Lower lobe of right lung (tissue), 2 donors: ENCODE measurements at regions not wholly inside any gene's neighbourhood (a gene's known extent, or its start where the extent isn't known, plus 50 kb on each side); places are given as distances from the start of the nearest gene placed in this dataset.
"Not testable (repeated sequence)": the region's sequence is repeated elsewhere in the genome, so short reads cannot be mapped to it uniquely, and the experiment has no call there.

Experiments
- ATAC-seq, 2 donors: fragments of 200-7000 bp; cut with Tn5 transposase; one replicate each; pipeline ENCODE4 v1.9.1; 2020 to 2022; ENCODE audit warnings: mild to moderate bottlenecking in 2 of 2, moderate library complexity in 2 of 2
- DNase-seq: peaks from one replicate; pipeline ENCODE4 v3.0.0-alpha.2; 2020
- H3K27ac ChIP-seq: fragments of 200-600 bp; one replicate; pipeline ENCODE4 v1.8.0; 2022
- H3K27me3 ChIP-seq: fragments of 200-600 bp; one replicate; pipeline ENCODE4 v1.8.0; 2022; ENCODE audit warnings: low read depth
- H3K36me3 ChIP-seq: fragments of 200-600 bp; one replicate; pipeline ENCODE4 v1.8.0; 2022; ENCODE audit warnings: mild to moderate bottlenecking
- H3K4me1 ChIP-seq: fragments of 200-600 bp; one replicate; pipeline ENCODE4 v1.8.0; 2022
- H3K4me3 ChIP-seq: fragments of 200-600 bp; one replicate; pipeline ENCODE4 v1.8.0; 2022; ENCODE audit warnings: mild to moderate bottlenecking
- H3K9me3 ChIP-seq: fragments of 200-600 bp; one replicate; pipeline ENCODE4 v1.8.0; 2022
- intact Hi-C: fragments of 100-400 bp; cut with DNase I; formaldehyde crosslinking; loops from one replicate; pipeline ENCODE4 v1.11.0; 2022
- TF ChIP-seq, protein P1 (sequence below): fragments of 200-600 bp; IDR thresholded peaks from one replicate; pipeline ENCODE4 v1.8.0; 2022; ENCODE audit warnings: antibody characterized with exemption, mild to moderate bottlenecking
- donor health status: DM: no; HTN: yes; CAD: no; lungs with severe emphysema.

DNA sequence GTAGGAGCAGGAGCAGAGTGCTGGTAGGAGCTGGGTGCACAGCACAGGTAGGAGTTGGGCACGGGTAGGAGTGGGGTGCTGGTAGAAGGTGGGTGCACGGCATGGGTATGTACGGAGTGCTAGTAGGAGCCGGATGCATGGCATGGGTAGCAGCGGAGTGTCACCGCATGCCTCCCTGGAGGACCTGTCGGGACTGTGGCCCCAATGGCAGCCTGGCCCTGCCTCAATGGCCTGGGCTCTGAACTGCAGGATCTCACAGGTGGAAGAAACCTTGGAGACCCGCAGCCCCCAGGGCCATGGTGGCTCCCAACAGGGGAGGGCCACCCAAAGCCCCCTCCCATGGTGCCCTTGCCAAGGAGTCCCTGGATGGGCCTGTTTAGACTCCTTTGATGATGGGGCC is 1146.0 kb downstream of the UQCRFS1 start:
- no peaks in the 10 kb centered on the region for H3K9me3 ChIP-seq
- no peak overlapping the region for H3K27ac ChIP-seq
- no peaks in the 10 kb centered on the region for H3K27me3 ChIP-seq
- H3K36me3 ChIP-seq, result no peaks in the 10 kb centered on the region
- TF ChIP-seq, protein P1, sequence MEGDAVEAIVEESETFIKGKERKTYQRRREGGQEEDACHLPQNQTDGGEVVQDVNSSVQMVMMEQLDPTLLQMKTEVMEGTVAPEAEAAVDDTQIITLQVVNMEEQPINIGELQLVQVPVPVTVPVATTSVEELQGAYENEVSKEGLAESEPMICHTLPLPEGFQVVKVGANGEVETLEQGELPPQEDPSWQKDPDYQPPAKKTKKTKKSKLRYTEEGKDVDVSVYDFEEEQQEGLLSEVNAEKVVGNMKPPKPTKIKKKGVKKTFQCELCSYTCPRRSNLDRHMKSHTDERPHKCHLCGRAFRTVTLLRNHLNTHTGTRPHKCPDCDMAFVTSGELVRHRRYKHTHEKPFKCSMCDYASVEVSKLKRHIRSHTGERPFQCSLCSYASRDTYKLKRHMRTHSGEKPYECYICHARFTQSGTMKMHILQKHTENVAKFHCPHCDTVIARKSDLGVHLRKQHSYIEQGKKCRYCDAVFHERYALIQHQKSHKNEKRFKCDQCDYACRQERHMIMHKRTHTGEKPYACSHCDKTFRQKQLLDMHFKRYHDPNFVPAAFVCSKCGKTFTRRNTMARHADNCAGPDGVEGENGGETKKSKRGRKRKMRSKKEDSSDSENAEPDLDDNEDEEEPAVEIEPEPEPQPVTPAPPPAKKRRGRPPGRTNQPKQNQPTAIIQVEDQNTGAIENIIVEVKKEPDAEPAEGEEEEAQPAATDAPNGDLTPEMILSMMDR, result no peak
- no peaks in the 10 kb centered on the region for H3K4me1 ChIP-seq
- ATAC-seq, result peak in 1 of 2 donors; percentile 43
- no peak overlapping the region for H3K4me3 ChIP-seq
- intact Hi-C loops, result no loop called here
- no peak for DNase-seq

DNA sequence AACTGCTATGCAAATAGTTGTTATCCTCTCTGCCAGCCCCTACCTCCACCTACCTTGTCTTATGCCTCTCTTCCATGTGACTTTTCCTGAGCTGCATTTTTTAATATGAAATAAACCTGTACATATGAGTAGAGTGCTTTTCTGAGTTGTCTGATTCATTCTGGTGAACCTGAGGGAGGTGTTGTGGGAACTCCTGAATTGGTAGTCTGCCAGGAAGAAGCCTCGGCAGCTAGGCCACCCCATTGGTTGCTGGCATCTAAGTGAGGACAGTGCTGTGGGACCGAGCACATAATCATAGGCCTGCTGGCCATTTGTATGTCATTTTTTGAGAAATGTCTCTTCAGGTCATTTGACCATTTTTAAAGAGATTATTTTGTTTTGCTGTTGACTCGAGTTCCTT is 1146.8 kb downstream of the UQCRFS1 start:
- Histone ChIP-seq H3K27ac (no peak overlapping the region), H3K4me1 (no peaks in the 10 kb centered on the region), H3K27me3 (no peaks in the 10 kb centered on the region), H3K4me3 (no peak overlapping the region), H3K9me3 (no peaks in the 10 kb centered on the region), H3K36me3 (no peaks in the 10 kb centered on the region)
- intact Hi-C loops, result no loop called here
- TF ChIP-seq, protein P1, result no peak
- ATAC-seq (no peak), DNase-seq (no peak)

DNA sequence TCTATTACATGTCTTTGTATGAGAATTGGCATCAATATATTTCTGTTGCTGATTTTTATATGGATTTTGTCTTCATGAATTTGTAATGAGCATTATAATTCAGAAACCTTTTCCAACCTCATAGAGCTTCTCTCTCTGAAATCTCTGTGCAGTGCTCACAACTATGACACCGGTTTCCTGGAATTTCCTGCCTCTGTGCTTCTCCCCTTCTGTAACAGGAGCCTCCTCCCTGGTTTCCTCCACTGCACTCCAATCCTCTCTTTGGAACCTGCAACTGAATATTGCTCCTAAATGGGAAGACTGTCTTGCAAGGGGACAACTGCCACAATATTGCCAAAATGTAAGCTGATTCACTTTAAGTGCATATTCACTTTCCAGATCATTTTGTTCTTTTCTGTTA is 1147.9 kb downstream of the UQCRFS1 start:
- DNase-seq (no peak), ATAC-seq (no peak)
- H3K4me1 ChIP-seq, result no peaks in the 10 kb centered on the region
- no peaks in the 10 kb centered on the region for H3K27me3 ChIP-seq
- TF ChIP-seq, protein P1, result no peak
- H3K4me3 ChIP-seq, result no peak overlapping the region
- intact Hi-C loops, result no loop called here
- no peaks in the 10 kb centered on the region for H3K36me3 ChIP-seq
- H3K9me3 ChIP-seq, result no peaks in the 10 kb centered on the region
- no peak overlapping the region for H3K27ac ChIP-seq

DNA sequence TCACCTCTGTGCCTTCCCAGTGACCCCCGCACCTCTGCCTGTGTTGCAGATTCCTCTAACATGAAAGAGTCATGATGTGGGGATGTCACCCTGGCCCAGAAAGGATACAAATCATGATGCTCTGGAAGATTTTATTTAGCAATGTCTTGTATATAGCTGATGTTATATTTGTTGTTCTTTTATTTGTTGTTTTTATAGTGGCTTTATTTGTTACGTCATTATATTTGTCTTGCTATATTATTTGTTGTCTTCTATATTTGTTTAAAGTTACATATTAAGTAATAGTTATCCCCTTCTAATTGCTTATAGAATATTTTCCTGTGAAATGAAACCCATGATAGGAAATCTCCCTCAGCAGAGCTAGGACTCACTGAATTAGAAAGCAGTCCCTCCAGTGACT is 1149.2 kb downstream of the UQCRFS1 start:
- no peaks in the 10 kb centered on the region for H3K36me3 ChIP-seq
- H3K27ac ChIP-seq, result no peak overlapping the region
- ATAC-seq (no peak), DNase-seq (no peak)
- H3K4me3 ChIP-seq, result no peak overlapping the region
- no peaks in the 10 kb centered on the region for H3K9me3 ChIP-seq
- intact Hi-C loops, result no loop called here
- TF ChIP-seq, protein P1, result no peak
- H3K27me3 ChIP-seq, result no peaks in the 10 kb centered on the region
- no peaks in the 10 kb centered on the region for H3K4me1 ChIP-seq

DNA sequence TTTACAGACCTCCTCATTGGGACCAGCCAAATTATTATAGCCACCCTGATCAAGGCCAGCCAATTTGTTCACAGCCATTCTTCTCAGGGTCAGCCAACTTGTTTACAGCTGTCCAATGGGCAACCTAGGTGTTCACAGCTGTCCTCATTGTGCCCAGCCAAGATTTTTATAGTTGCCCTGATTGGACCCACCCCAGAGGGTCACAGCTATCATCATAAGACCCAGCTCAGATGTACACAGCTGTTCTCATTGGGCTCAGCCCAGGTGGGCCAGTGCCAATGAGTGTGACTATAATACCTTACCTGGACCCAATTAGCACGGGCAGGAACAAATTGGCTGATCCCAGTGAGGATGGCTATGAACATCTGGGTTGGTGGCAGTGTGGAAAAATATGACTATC is 1151.8 kb downstream of the UQCRFS1 start:
- intact Hi-C loops, result no loop called here

DNA sequence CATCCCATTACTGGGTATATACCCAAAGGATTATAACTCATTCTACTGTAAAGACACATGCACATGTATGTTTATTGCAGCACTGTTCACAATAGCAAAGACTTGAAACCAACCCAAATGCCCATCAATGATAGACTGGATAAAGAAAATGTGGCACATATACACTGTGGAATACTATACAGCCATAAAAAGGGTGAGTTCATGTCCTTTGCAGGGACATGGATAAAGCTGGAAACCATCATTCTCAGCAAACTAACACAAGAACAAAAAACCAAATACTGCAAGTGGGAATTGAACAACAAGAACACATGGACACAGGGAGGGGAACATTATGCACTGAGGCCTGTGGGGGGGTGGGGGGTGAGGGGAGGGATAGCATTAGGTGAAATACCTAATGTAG is 1155.9 kb downstream of the UQCRFS1 start:
- H3K4me1 ChIP-seq, DNase-seq, H3K4me3 ChIP-seq, H3K36me3 ChIP-seq, H3K27me3 ChIP-seq, H3K9me3 ChIP-seq, intact Hi-C loops, H3K27ac ChIP-seq, ATAC-seq: not testable (repeated sequence)

More for the DNA sequence above, 1151.8 kb downstream of the UQCRFS1 start:
- H3K4me1 ChIP-seq, result no peaks in the 10 kb centered on the region
- no peaks in the 10 kb centered on the region for H3K36me3 ChIP-seq
- no peak for DNase-seq
- no peak overlapping the region for H3K4me3 ChIP-seq
- TF ChIP-seq, protein P1, result no peak
- ATAC-seq, result no peak
- no peaks in the 10 kb centered on the region for H3K27me3 ChIP-seq
- H3K9me3 ChIP-seq, result no peaks in the 10 kb centered on the region
- H3K27ac ChIP-seq, result no peak overlapping the region
